Stimulated activated CD8-positive, alpha-beta memory T cell treated with anti-CD3 and anti-CD28 coated beads, Interleukin-2, amount 100 ng/mL, for 48 hours (primary cell): ENCODE measurements at regions not wholly inside any gene's neighbourhood (a gene's known extent, or its start where the extent isn't known, plus 50 kb on each side); places are given as distances from the start of the nearest gene placed in this dataset.

ENCODE experiments used
- DNase-seq, 2 donors: peaks; one replicate each; pipeline ENCODE4 v3.0.0-alpha.2; 2020; ENCODE audit warnings: low read depth in 2 of 2

GRCh38 chr5:110073534-110073933, 383.8 kb downstream of the MAN2A1 start:
- no peak for DNase-seq

GRCh38 chr5:110075656-110076055, 385.9 kb downstream of the MAN2A1 start:
- DNase-seq: no peak

- DNase-seq: no peak
Measured at GRCh38 chr5:110077147-110077546, 387.4 kb downstream of the MAN2A1 start.

DNA sequence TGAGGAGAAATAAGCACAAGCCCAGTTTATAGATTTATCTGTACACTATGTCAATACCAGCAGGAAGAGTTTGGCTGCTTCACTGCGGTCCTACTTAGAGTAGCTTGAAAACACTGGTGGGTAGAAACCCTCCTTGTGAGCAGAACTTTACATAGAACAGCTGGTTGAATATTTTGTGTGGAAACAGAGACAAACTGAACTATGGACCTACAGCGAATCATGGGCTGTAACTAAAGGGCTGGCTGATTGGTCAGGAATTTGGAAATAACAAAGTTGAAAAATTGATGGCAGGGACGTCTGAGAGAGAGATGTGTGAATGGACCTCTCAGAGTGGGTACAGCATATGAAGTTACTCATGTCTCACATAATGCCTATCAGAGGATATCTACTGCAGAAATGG, 392.5 kb downstream of the MAN2A1 start:
- no peak for DNase-seq

DNA sequence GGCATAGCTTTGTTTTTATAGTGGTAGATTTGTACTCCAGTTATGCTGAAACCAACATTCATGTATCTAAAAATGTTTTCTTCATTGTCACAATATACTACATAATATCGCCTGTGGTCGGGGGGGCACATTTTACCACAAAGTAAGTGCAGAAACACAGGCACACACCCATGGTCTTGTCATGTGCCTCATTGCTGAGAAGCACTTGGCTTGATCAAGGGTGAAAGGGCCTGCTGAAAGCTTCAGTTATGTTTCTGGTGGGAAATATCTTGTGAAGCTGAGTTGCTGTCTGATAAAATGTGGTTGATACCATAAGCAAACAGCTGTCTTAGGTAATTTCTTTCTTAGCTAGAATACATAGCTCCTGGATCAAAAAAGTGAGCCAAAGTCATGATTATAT, 393.1 kb downstream of the MAN2A1 start:
- DNase-seq: no peak

DNA sequence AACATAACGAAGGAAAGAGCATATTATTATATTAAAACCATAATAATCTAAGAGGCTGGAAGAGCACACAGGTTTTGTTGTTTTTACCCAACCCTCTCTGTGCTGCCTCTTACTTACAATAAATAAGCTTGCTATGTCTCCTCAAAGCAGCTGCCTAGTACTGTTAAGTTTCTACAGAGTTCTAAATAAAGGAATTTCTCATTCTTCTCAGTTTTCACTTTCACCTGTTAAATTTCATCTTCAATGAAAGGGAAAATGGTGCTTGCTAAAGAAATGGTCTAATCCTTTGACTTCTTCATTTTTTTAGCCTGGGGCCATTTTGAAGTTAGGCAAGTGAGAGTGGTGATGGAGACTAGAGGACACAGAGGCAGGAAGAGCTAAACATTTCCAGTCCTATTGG, 396.1 kb downstream of the MAN2A1 start:
- no peak for DNase-seq

DNA sequence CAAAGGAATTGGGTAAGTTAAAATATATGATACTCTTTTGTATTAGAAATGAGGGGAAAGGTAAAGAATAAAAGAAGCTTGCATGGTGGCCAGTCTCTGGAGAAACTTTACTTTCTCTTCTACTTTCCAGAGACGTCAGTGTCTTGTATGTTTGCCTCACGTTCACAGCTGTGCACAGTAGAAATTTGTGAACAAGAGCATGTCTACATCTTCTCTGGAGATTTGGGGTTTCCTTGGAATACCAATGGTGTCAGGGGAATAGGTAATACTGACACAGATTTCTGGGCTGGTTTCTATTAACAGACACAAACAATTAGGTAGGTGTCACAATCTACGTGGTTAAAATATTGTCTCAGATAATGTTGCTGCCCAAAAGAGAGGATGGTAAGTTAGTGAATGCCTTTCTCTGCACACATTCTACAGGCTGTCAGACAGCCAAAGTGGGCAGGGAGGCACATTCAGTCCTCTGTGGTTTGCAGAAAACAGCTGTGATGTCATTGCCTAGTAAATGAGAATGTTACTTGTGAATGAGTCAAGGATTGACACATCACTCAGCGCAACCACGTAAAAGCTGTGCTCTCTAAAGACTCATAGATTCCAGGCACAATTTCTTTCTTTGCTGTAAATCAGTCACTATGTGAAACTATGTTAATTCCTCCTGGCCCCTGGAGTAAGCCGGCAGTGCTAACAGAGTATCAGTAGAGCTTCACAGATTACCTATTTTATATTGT, 397.1 kb downstream of the MAN2A1 start:
- peak; percentile 21 to 30 for DNase-seq

- DNase-seq: no peak
Measured at GRCh38 chr5:110087829-110088228, 398.1 kb downstream of the MAN2A1 start.

DNA sequence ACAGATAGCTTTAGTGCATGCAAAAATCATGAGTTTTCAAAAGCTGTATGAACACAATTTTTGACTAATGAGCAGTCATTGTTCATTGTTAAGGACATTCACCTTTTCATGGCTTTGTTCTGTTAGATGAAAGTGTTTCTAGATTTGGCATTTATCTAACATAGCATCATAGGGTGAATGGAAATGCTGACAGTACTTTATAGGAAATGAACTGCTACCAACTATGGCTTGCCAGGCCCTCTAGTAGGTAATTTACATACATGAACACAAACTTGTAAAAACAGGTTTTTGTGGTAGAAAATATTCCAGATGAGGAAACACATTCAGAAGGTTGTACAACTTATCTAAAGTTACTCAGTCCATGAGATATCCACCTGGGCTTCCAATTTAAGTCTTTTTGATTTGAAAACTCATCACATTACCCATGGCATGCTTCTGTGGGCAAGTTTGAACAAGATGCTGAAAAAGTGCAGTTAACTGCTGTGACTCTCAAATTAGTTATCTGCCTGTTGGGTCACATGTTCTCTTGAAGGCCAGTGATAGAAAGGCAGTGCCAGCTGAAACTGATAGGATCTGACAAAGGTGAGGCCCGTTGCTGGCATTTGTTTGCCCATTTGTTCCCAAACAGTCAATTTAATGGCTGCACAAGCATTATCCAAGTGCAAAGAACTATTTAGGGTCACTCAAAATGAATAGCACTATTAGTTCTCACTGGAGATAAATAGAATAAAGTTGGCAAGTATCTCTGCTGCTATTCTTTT, 399.1 kb downstream of the MAN2A1 start:
- no peak for DNase-seq

DNA sequence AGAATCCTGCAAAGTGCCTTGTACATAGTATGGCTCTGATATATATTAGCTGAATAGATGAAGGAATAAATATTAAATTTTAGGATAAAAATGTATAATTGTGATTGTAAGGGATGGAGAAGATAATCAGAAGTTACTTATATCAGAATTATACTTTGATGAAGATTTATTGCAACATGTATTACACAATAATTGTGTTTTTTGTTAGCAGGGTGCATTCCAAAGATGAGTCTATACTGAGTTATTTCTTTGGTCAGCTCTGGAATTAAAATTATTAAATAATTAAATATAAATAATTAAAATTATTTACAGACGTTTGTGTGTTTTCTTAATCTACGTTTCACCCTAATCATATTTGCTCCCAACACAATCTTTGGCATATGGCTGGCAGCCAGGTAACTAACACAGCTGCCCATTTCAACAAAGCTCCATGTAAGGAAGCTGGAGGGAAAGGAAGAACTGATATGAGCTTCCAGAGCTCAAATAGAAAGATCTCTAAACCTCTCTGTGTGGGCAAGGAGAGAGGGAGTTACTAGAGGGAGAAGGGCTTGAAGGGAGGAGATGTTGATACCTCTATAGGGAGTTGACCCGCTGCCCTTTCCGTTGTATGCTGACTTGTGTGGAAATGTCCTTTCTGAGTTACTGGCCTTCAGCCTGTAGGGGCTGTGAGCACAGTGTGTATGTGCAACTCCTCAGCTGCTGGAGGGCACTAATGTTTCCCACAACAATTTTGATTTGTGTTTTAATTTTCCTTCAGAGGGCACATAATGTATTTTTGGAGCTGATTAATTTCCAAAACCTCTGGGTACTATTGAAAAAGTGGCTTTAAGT, 403.4 kb downstream of the MAN2A1 start:
- DNase-seq: no peak

GRCh38 chr5:110094109-110094508, 404.4 kb downstream of the MAN2A1 start:
- DNase-seq: no peak

DNA sequence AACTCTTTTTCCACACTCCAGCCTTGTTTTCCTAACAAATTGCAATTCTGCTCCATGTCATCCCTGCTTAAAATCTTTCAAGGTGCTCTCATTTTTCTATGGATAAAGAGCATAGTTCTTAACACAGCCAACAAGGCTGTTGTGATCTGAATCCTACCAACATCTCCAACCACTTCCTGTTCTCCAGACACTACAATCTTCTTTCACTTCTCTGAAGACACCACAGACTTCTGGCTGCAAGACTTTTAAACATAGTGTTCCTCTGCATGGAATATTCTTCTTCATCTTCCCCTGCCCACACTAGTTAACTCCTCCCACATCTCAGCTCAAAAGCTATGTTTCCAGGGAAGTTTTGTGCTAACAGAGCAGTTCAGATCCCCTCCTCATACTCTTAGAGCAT, 404.8 kb downstream of the MAN2A1 start:
- DNase-seq: no peak

- no peak for DNase-seq
Measured at GRCh38 chr5:110096419-110096818, 406.7 kb downstream of the MAN2A1 start.

GRCh38 chr5:110099572-110099971, 409.8 kb downstream of the MAN2A1 start:
- no peak for DNase-seq

DNA sequence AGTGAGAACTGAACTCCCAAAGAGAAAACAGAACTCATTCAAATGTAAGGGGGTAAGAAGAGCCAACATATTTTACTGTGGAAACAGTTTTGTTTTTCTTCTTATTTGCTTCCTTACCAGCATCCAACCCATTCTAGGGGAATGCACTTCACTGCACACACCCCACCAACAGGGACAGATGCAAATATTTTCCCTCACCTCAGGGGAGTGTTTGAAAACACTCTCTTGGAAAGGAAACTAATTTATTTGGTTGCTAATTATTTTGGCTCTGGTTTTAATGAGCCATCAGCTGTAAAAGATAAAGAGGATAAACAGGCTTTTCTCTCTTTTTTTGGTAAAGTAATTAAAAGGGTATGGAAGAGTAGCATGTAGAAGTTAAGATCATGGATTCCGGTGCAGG, 413.4 kb downstream of the MAN2A1 start:
- no peak for DNase-seq

DNA sequence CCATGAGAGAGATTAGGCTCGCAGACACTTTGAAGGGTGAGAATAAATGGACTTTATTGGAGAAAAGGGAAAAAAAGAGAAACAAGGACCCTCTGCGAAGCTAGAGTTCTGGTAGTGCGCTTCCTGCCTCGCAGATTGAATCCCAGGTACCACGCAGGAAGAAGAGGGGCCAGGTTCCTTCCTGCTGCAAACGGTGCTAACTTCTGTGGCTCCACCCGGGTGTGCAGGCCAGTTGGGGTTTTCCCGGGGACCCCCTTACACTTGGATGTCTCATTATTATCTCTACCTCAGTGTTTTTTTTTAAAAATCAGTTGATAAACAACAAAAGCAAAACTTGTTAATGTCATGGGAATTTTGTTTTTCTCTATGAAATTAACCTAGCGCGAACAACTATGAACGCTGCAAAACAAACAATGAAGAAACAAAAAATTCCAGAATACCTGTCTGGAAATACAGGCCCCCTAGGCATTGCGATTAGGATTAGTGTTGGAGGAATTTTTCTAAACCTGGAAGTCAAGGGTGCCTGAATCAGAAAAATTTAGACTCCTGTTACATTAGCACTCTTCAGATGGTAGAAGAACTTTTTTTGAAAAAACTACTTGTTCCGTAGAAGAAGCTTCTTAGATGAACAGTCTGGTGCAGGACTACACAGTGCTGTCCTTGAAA, 414.5 kb downstream of the MAN2A1 start:
- no peak for DNase-seq

DNA sequence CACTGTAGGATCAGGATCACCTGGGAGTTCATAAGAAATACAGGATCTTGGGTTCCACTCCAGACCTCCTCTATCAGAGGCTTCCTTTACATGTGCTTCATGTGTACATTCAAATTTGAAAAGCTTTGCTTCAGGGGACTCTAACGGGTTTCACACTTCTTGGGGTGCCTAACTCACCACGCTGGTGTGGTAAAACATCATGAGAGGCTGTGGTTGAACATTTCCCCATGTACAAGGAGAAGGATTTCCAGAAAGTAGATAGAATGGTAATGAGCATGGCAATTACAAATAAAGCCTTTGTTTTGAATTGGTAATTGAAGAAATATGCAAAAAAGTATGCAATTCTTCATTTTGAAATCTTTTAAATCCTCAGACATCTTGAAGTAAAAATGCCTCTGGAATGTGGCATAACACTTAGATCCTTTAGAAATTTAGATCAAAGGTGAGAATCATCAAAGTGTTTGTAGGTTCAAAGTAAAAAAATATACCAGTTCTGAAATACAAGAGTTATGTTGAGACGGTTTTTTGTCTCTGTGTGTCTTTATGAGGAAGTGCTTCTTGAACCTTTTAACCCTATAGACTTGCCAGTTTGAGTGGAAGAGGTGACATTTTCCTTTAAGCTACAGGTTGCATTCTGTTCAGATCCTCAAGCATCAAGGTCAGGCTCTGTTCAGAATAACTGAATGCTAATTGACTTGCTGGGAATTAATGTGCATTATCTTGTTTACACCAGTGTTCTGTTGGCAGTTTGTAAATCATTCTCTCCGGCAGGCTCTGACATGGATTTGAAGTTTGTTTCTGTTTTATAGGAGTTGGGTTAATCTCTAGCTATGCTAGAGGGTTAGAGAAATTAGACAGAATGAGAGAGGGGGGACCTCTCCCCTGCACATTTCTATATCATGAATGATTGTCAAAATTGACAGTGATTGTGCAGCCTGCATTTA, 415.3 kb downstream of the MAN2A1 start:
- no peak for DNase-seq

GRCh38 chr5:110105692-110106091, 416.0 kb downstream of the MAN2A1 start:
- no peak for DNase-seq

GRCh38 chr5:110106750-110107149, 417.0 kb downstream of the MAN2A1 start:
- no peak for DNase-seq

DNA sequence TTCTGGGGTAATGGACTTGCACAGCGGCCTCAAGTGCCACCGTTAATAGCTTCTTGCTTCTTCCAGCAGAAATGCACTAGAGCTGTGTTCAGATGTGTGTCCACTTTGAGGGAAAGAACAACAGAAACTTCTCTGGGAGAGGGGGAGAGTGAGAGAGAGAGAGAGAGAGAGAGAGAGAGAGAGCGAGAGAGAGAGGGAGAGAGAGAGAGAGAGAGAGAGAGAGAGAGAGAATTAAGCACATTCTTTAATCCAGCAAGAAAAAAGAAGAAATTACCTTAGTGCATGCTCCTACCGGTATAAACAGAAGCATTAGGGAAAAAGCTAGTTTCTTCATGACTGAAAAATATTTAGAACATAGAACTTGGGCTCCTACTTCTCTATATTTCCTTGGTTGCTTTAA, 418.8 kb downstream of the MAN2A1 start:
- DNase-seq: no peak

DNA sequence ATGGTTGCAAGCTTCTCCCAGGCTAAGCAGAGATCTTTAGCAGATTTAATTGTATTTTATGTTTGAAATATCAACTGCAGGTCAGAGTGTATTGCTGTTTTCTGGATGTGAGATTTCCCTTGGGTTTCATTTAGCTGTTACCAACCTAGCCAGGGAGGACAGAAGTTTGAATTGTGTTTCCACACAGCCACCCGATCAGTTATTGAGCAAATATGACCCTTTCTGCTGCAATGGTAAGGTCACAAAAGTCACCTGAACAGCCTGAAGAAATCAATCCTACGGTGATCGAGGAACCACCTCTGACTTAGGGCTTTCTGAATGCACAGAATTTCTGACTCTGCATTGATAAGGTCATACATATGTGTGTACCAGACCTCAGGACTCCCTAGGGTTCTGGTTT, 419.9 kb downstream of the MAN2A1 start:
- DNase-seq: no peak
